ENCODE measurements at regions not wholly inside any gene's neighbourhood (a gene's known extent, or its start where the extent isn't known, plus 50 kb on each side); places are given as distances from the start of the nearest gene placed in this dataset.

DNA sequence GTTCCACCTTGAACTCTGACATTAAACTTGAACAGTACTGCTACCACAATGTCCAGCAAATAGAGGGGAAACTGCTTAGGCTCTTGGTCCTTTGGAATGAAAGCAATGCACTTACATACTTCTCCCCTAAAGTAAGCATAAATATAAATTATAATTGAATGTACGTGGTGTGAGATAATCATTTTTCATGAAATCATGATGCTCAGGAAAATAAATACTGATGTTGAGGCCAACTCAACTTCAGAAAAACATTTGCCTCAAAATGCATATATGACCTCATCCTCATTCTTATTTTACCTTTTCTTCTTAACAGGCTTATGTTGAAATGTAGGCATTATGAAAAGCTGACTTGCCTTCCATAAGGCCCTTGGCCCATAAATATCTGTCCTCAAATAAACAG is 166.3 kb downstream of the KDR start:
- Histone ChIP-seq H3K4me1 (no peaks in the 10 kb centered on the region), H3K36me3 (no peaks in the 10 kb centered on the region), H3K27me3 (no peaks in the 10 kb centered on the region), H3K27ac (no peak overlapping the region), H3K4me3 (no peak overlapping the region), H3K9me3 (no peaks in the 10 kb centered on the region)
- no peak for DNase-seq (ENCODE audit: low spot score in 2 of 2)
- TF ChIP-seq, protein P1, sequence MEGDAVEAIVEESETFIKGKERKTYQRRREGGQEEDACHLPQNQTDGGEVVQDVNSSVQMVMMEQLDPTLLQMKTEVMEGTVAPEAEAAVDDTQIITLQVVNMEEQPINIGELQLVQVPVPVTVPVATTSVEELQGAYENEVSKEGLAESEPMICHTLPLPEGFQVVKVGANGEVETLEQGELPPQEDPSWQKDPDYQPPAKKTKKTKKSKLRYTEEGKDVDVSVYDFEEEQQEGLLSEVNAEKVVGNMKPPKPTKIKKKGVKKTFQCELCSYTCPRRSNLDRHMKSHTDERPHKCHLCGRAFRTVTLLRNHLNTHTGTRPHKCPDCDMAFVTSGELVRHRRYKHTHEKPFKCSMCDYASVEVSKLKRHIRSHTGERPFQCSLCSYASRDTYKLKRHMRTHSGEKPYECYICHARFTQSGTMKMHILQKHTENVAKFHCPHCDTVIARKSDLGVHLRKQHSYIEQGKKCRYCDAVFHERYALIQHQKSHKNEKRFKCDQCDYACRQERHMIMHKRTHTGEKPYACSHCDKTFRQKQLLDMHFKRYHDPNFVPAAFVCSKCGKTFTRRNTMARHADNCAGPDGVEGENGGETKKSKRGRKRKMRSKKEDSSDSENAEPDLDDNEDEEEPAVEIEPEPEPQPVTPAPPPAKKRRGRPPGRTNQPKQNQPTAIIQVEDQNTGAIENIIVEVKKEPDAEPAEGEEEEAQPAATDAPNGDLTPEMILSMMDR (IDR thresholded peaks at IDR 0.05): no peak
- TF ChIP-seq EP300 (IDR thresholded peaks at IDR 0.05): no peak
- no peak for TF ChIP-seq POLR2A (IDR thresholded peaks at IDR 0.05)
- TF ChIP-seq POLR2AphosphoS5 (IDR thresholded peaks at IDR 0.05): no peak
- WGBS: 94% methylated on average over 1 of the region's 1 CpG

DNA sequence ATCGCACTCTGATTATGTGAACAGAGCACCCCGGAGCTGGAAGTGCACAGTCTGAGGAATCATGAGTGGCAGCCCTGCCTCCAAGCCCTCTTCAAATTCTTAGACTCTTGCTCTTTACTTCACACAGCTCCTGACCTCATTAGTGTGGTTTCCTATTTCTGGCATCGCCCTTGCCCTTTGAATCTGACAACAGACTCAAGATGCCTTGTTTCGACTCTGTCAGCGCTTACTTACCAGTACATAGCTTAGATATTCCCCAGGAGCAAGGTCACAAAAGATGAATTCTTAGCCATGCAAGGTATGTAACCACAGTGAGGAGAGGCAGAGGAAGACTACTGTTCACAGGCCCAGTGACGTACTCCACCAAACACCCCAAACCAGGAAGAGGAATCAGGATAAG is 167.2 kb downstream of the KDR start:
- no peak for DNase-seq (ENCODE audit: low spot score in 2 of 2)
- no peak overlapping the region for H3K4me3 ChIP-seq
- no peaks in the 10 kb centered on the region for H3K27me3 ChIP-seq
- H3K9me3 ChIP-seq: no peaks in the 10 kb centered on the region
- no peaks in the 10 kb centered on the region for H3K4me1 ChIP-seq
- TF ChIP-seq POLR2A (IDR thresholded peaks at IDR 0.05): no peak
- no peak for TF ChIP-seq EP300 (IDR thresholded peaks at IDR 0.05)
- TF ChIP-seq POLR2AphosphoS5 (IDR thresholded peaks at IDR 0.05): no peak
- TF ChIP-seq, protein P1 (IDR thresholded peaks at IDR 0.05): no peak
- H3K36me3 ChIP-seq: no peaks in the 10 kb centered on the region
- H3K27ac ChIP-seq: no peak overlapping the region
- WGBS: 83% methylated on average over 6 of the region's 6 CpGs

DNA sequence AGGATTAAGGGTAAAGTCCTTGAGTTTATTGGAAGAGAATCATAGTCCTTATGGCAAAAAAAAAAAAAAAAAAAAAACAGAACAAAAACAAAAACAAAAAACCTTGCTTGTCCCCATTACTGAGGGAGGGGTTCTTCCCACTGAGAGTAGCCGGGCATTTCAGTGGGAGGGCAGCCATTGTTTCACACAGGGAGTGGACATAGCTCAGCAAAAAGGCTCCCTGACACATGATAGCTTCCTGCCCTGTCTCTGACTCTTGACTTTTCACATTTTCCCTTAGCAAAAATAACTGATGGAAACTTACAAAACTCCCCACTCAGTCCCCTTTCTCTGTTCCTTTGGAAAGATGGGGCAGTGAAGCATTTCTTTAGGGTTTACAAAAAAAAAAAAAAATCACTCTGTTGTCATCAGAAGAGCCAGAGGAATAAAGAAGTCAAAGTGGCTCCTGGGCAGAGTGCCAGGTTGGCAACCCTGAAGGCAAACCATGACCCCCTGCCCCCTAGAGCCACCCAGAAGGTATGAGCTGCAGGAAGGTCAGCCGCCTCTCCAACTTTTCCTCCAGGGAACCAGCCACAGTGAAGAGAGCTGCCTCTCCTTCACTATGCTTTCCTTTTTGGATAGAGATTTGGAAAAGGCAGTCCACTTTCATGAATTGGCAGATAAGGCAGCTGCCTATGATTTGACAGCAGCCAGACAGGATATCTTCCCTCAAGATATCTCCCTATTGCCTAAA is 170.6 kb downstream of the KDR start:
- WGBS: 50% methylated on average over 2 of the region's 2 CpGs
- Histone ChIP-seq H3K36me3 (no peaks in the 10 kb centered on the region), H3K27ac (no peak overlapping the region), H3K27me3 (no peaks in the 10 kb centered on the region), H3K9me3 (no peaks in the 10 kb centered on the region), H3K4me3 (no peak overlapping the region), H3K4me1 (no peaks in the 10 kb centered on the region)
- no peak for DNase-seq (ENCODE audit: low spot score in 2 of 2)
- TF ChIP-seq EP300 (IDR thresholded peaks at IDR 0.05) (no peak), POLR2A (IDR thresholded peaks at IDR 0.05) (no peak), POLR2AphosphoS5 (IDR thresholded peaks at IDR 0.05) (no peak)
- TF ChIP-seq, protein P1 (IDR thresholded peaks at IDR 0.05): no peak

DNA sequence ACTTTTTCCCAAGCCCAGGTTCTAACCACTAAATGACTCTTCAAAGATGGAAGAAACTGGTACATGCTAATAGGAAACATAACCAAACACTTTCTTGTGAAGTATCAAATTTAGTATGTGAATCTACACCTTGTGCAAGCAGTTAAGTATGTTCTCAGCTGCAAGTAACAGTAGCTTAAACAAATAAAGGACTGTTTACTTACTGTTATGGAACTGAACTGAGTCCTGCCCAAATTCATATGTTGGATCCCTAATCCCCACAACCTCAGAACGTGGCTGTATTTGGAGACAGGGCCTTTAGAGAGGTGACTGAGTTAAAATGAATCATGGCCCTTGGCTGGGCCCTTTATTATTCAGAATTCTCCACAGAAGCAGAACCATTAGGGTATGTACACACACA is 178.7 kb downstream of the KDR start:
- WGBS: 76% methylated on average over 1 of the region's 1 CpG
- Histone ChIP-seq H3K27ac (no peak overlapping the region), H3K27me3 (no peaks in the 10 kb centered on the region), H3K4me1 (no peaks in the 10 kb centered on the region), H3K4me3 (no peak overlapping the region), H3K36me3 (no peaks in the 10 kb centered on the region), H3K9me3 (no peaks in the 10 kb centered on the region)
- TF ChIP-seq POLR2AphosphoS5 (IDR thresholded peaks at IDR 0.05): no peak
- no peak for TF ChIP-seq EP300 (IDR thresholded peaks at IDR 0.05)
- TF ChIP-seq, protein P1 (IDR thresholded peaks at IDR 0.05): no peak
- no peak for TF ChIP-seq POLR2A (IDR thresholded peaks at IDR 0.05)
- DNase-seq (ENCODE audit: low spot score in 2 of 2): no peak

DNA sequence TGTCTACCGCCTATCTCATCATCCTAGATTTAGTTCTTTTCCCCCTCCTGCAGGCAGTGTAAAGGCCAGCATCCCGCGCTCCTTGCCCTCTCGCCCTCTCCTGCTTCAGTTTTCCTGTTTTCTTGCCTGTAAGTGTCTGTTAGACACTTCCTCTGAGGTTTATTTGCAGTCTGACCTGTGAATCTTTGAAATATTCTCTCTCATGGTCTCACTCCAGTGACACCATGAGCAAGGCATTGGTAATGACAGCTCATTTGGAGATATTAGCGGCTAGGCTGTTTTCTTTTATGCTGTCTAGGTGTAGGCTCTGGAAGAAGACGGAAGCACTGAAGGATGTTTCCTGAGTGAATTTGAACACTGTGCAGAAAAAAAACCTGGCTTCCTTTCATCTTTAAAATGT is 179.6 kb downstream of the KDR start:
- no peaks in the 10 kb centered on the region for H3K4me1 ChIP-seq
- TF ChIP-seq, protein P1 (IDR thresholded peaks at IDR 0.05): no peak
- no peak for TF ChIP-seq EP300 (IDR thresholded peaks at IDR 0.05)
- TF ChIP-seq POLR2A (IDR thresholded peaks at IDR 0.05): no peak
- no peak for TF ChIP-seq POLR2AphosphoS5 (IDR thresholded peaks at IDR 0.05)
- WGBS: 76% methylated on average over 6 of the region's 6 CpGs

More for the DNA sequence above, 179.6 kb downstream of the KDR start:
- Histone ChIP-seq H3K27ac (no peak overlapping the region), H3K4me3 (no peak overlapping the region), H3K27me3 (no peaks in the 10 kb centered on the region), H3K9me3 (no peaks in the 10 kb centered on the region), H3K36me3 (no peaks in the 10 kb centered on the region)
- DNase-seq (ENCODE audit: low spot score in 2 of 2): no peak

Data from suprapubic skin (tissue), 4 donors.